GM23248 (cell line): ENCODE measurements at regions not wholly inside any gene's neighbourhood (a gene's known extent, or its start where the extent isn't known, plus 50 kb on each side); places are given as distances from the start of the nearest gene placed in this dataset.

ENCODE experiments used
- EZH2 ChIP-seq: fragments of 200-600 bp; sonication (generic); IDR thresholded peaks from 2 replicates; pipeline ENCODE4 v1.6.1; 2018; ENCODE audit warnings: antibody characterized with exemption, mild to moderate bottlenecking; ENCODE audit not compliant: insufficient read depth, poor library complexity, severe bottlenecking
- EZH2phosphoT487 ChIP-seq: fragments of 200-600 bp; sonication (generic); IDR thresholded peaks from 2 replicates; pipeline ENCODE4 v1.6.1; 2018; ENCODE audit warnings: antibody characterized with exemption, moderate library complexity, mild to moderate bottlenecking, low read depth; ENCODE audit not compliant: insufficient read depth

GRCh38 chr15:35674873-35675781 lies 129.2 kb upstream of the DPH6 start:
- TF ChIP-seq EZH2 (no peak), EZH2phosphoT487 (no peak)
